OCI-LY7 (cell line): ENCODE measurements at regions not wholly inside any gene's neighbourhood (a gene's known extent, or its start where the extent isn't known, plus 50 kb on each side); places are given as distances from the start of the nearest gene placed in this dataset.

Source experiments
- BruUV-seq: library from RNA; stranded (reverse); fragments of 400-500 nt; replicated peaks from 2 replicates; lab custom pipeline; 2021; lab: Mats Ljungman, UMichigan
- CTCF ChIA-PET: fragments of 300-600 bp; sonication (Branson Sonifier 250); formaldehyde crosslinking; loops from one replicate; lab custom pipeline; 2022; ENCODE audit warnings: antibody characterized with exemption; ENCODE audit not compliant: unreplicated experiment; lab: Charles Lee
- POLR2A ChIA-PET: fragments of 300-600 bp; sonication (Branson Sonifier 250); formaldehyde crosslinking; loops from one replicate; lab custom pipeline; 2022; ENCODE audit warnings: antibody characterized with exemption; lab: Charles Lee
- DNase-seq: peaks from one replicate; pipeline ENCODE4 v3.0.0-alpha.2; 2015; ENCODE audit warnings: low spot score
- H2AFZ ChIP-seq: fragments of 200-600 bp; sonication (generic), shearing (Covaris generic); 2 replicates; pipeline ENCODE4 v1.6.1; 2014; ENCODE audit warnings: mild to moderate bottlenecking, antibody characterized with exemption, low read length, moderate library complexity
- H3K27ac ChIP-seq: fragments of 200-600 bp; sonication (generic); 2 replicates; pipeline ENCODE4 v1.5.1; 2014; ENCODE audit warnings: mixed run types, low read depth, mild to moderate bottlenecking, moderate library complexity, low read length, inconsistent platforms; ENCODE audit not compliant: poor library complexity, severe bottlenecking
- H3K36me3 ChIP-seq: fragments of 200-600 bp; sonication (generic); 2 replicates; pipeline ENCODE4 v1.6.1; 2014; ENCODE audit warnings: mild to moderate bottlenecking, antibody characterized with exemption, low read length, moderate library complexity, mixed read lengths; ENCODE audit not compliant: insufficient read depth
- H3K4me1 ChIP-seq: fragments of 200-600 bp; sonication (generic); 2 replicates; pipeline ENCODE4 v1.5.1; 2014; ENCODE audit warnings: mild to moderate bottlenecking, low read length; ENCODE audit not compliant: insufficient read depth, poor library complexity, severe bottlenecking
- H3K4me2 ChIP-seq: fragments of 200-600 bp; sonication (generic); 2 replicates; pipeline ENCODE4 v1.6.1; 2014; ENCODE audit warnings: mild to moderate bottlenecking, low read length
- H3K4me3 ChIP-seq: fragments of 200-600 bp; sonication (generic); 2 replicates; pipeline ENCODE4 v1.5.1; 2014; ENCODE audit warnings: mild to moderate bottlenecking, low read depth, low read length; ENCODE audit not compliant: poor library complexity, severe bottlenecking
- H3K79me2 ChIP-seq: fragments of 200-600 bp; sonication (generic); 2 replicates; pipeline ENCODE4 v1.6.1; 2016; ENCODE audit warnings: low read depth, mild to moderate bottlenecking, low read length, moderate library complexity, mixed read lengths; ENCODE audit not compliant: insufficient read depth
- H3K9me2 ChIP-seq: fragments of 200-600 bp; sonication (generic); 2 replicates; pipeline ENCODE4 v1.6.1; 2016; ENCODE audit warnings: mild to moderate bottlenecking, low read length, mixed read lengths; ENCODE audit not compliant: insufficient read depth
- H3K9me3 ChIP-seq: fragments of 200-600 bp; sonication (generic); 2 replicates; pipeline ENCODE4 v1.6.1; 2014; ENCODE audit warnings: mild to moderate bottlenecking, mixed run types, low read length, mixed read lengths
- H4K20me1 ChIP-seq: fragments of 200-600 bp; sonication (generic); 2 replicates; pipeline ENCODE4 v1.6.1; 2014; ENCODE audit warnings: mild to moderate bottlenecking, antibody characterized with exemption, low read length, moderate library complexity, mixed read lengths; ENCODE audit not compliant: insufficient read depth
- EZH2phosphoT487 ChIP-seq: fragments of 200-600 bp; sonication (generic); IDR thresholded peaks from 2 replicates; pipeline ENCODE4 v1.6.1; 2018; ENCODE audit warnings: low read depth, borderline replicate concordance, mild to moderate bottlenecking, mixed run types, antibody characterized with exemption, low read length, moderate library complexity, mixed read lengths
- intact Hi-C: fragments of 100-400 bp; cut with micrococcal nuclease; formaldehyde crosslinking; loops from one replicate; pipeline ENCODE4 v1.10.0; 2022; ENCODE audit not compliant: unreplicated experiment
- TF ChIP-seq, protein P1 (sequence below): fragments of 200-600 bp; sonication (generic); conservative IDR thresholded peaks from 2 replicates; pipeline ENCODE4 v1.5.1; 2014; ENCODE audit warnings: mild to moderate bottlenecking, antibody characterized with exemption, low read length, moderate library complexity, mixed read lengths

DNA sequence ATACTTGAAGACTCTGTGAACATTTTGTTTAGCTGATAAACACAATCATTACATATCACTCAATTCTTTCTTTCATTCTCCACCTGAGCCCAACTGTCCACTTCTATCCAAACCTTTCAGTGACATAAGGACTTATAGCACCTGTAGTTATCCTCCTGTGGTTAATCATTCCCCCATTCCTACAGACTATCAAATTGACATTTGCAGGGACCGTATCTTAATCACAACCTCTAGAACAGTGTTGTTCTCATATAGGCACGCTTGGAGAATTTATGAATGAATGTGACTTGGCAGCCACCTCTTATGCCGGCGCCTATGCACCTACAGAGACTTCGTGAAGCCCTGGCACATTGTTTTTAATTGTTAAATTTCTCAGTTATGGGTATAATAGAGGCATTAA is 83.9 kb upstream of the CXADR start:
- CTCF ChIA-PET: interaction anchor here (1.8 kb wide), 1 partner anchor 40 kb away, joined by 4 read pairs; no protein-coding TSS in a partner anchor
- intact Hi-C loops: loop anchor here (1.0 to 10.0 kb wide), 7 partner anchors 41 to 1036 kb away; partner anchors contain the start of gene C21orf91
- Histone ChIP-seq H3K9me2 (no peaks in the 10 kb centered on the region), H3K4me1 (peaks cover 67% of the 10 kb centered on the region), H2AFZ (no peak overlapping the region), H3K79me2 (no peaks in the 10 kb centered on the region), H3K36me3 (peaks cover 10% of the 10 kb centered on the region; the same call in 1 of the 2 replicates), H3K4me2 (peak overlapping the region; percentile 15; the same call in 1 of the 2 replicates), H3K27ac (peak overlapping the region; percentile 94), H4K20me1 (no peaks in the 10 kb centered on the region), H3K4me3 (no peak overlapping the region), H3K9me3 (peaks cover 29% of the 10 kb centered on the region; the same call in 1 of the 2 replicates)
- DNase-seq: no peak
- BruUV-seq: no TSS peak
- TF ChIP-seq EZH2phosphoT487: no peak
- TF ChIP-seq, protein P1, sequence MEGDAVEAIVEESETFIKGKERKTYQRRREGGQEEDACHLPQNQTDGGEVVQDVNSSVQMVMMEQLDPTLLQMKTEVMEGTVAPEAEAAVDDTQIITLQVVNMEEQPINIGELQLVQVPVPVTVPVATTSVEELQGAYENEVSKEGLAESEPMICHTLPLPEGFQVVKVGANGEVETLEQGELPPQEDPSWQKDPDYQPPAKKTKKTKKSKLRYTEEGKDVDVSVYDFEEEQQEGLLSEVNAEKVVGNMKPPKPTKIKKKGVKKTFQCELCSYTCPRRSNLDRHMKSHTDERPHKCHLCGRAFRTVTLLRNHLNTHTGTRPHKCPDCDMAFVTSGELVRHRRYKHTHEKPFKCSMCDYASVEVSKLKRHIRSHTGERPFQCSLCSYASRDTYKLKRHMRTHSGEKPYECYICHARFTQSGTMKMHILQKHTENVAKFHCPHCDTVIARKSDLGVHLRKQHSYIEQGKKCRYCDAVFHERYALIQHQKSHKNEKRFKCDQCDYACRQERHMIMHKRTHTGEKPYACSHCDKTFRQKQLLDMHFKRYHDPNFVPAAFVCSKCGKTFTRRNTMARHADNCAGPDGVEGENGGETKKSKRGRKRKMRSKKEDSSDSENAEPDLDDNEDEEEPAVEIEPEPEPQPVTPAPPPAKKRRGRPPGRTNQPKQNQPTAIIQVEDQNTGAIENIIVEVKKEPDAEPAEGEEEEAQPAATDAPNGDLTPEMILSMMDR: no peak
- POLR2A ChIA-PET: interaction anchor here (0.6 to 2.1 kb wide), 11 partner anchors 12 to 168 kb away, joined by 3 to 5 read pairs (median 4); no protein-coding TSS in a partner anchor

GRCh38 chr21:17429936-17430335 is 82.9 kb upstream of the CXADR start:
- H3K4me2 ChIP-seq: peak overlapping the region; percentile 28
- CTCF ChIA-PET: no interaction called here

More at GRCh38 chr21:17429936-17430335, 82.9 kb upstream of the CXADR start:
- DNase-seq: peak; percentile 41
- POLR2A ChIA-PET: interaction anchor here (0.6 to 1.4 kb wide), 5 partner anchors 24 to 182 kb away, joined by 3 to 5 read pairs (median 4); no protein-coding TSS in a partner anchor
- Histone ChIP-seq H3K36me3 (peaks cover 7% of the 10 kb centered on the region; the same call in 1 of the 2 replicates), H3K9me3 (peaks cover 22% of the 10 kb centered on the region; the same call in 1 of the 2 replicates), H3K4me1 (peaks cover 67% of the 10 kb centered on the region), H3K9me2 (no peaks in the 10 kb centered on the region), H3K27ac (peak overlapping the region; percentile 47), H4K20me1 (no peaks in the 10 kb centered on the region), H3K4me3 (no peak overlapping the region), H3K79me2 (no peaks in the 10 kb centered on the region), H2AFZ (peak overlapping the region; percentile 45)
- TF ChIP-seq, protein P1: no peak
- no peak for TF ChIP-seq EZH2phosphoT487
- intact Hi-C loops: loop anchor here (2.0 to 10.0 kb wide), 5 partner anchors 157 to 1035 kb away; partner anchors contain the start of gene C21orf91
- no TSS peak for BruUV-seq
